ENCODE measurements at regions not wholly inside any gene's neighbourhood (a gene's known extent, or its start where the extent isn't known, plus 50 kb on each side); places are given as distances from the start of the nearest gene placed in this dataset.

GRCh38 chr10:95122736-95123135, 53.4 kb upstream of the CYP2C8 start:
- TF ChIP-seq CTCF (IDR thresholded peaks at IDR 0.05) (no peak), POLR2A (IDR thresholded peaks at IDR 0.05) (no peak), POLR2AphosphoS5 (IDR thresholded peaks at IDR 0.05) (no peak)
